ENCODE measurements at regions not wholly inside any gene's neighbourhood (a gene's known extent, or its start where the extent isn't known, plus 50 kb on each side); places are given as distances from the start of the nearest gene placed in this dataset.
A peak's percentile ranks its signal among the peaks of the same experiment; 100 is the strongest.
"Not testable (repeated sequence)": the region's sequence is repeated elsewhere in the genome, so short reads cannot be mapped to it uniquely, and the experiment has no call there.

DNA sequence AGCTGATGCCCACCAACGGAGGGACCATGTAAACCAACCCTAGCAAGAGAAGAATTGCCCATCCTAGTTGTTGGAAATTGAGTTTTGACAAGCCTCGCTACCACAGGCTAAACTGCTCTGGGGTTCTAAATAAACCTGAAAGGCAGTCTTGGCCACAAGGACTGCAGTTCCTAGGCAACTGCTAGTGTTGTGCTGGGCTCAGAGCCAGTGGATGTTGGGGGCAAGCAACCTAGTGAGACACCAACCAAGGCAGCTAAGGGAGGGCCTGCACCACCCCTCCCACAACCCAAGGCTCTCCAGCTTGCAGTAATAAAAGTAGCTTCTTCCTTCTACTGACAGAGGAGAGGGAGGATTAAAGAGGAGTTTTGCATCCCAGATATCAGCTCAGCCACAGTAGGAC is 102.4 kb upstream of the PKN2 start:
- peak in 1 of 14 donors; percentile 21 for DNase-seq

- no peak for DNase-seq
Measured at GRCh38 chr1:88593358-88593757, 90.7 kb upstream of the PKN2 start.

- DNase-seq: no peak
Measured at GRCh38 chr1:88595355-88596002, 88.6 kb upstream of the PKN2 start.

DNA sequence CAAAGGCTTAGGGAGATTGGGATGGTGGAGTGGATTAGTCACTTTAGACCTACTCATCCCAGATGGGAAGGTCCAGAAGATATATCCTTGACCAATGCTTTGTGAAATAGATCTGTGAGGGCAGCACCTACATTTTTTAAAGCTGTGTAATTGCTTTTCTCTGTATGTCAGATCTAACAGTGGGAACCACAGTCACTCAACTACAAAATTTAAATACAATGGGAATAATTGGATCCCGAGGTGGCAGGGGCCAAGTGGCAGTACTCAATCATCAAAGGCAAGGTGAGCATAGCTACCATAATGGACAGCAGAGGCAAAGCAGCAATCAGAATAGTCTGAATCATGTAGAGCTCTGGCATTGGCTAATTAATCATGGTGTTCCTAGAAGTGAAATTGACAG is 86.1 kb upstream of the PKN2 start:
- DNase-seq: not testable (repeated sequence)

GRCh38 chr1:88608139-88608943 is 75.7 kb upstream of the PKN2 start:
- DNase-seq: no peak

DNA sequence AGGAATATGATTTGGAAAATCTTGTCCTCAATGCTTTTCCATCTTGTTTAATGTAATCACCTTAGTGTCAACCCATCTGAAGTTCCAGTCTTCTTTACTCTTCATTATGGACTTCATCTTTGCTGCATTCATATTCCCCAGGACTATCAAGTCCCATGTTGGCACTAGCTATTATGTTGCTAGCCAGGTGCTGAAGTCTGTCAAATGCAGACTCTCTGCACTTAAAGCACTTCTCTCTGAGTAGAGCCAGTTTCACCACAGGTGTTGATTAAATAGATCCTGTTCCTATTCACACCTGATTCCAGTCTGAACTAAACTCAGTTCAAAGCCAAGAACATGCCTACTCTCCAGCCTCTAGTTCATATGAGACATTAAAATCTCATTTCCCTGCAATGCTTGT is 75.0 kb upstream of the PKN2 start:
- no peak for DNase-seq

- DNase-seq: no peak
Measured at GRCh38 chr1:88610687-88611086, 73.4 kb upstream of the PKN2 start.

DNA sequence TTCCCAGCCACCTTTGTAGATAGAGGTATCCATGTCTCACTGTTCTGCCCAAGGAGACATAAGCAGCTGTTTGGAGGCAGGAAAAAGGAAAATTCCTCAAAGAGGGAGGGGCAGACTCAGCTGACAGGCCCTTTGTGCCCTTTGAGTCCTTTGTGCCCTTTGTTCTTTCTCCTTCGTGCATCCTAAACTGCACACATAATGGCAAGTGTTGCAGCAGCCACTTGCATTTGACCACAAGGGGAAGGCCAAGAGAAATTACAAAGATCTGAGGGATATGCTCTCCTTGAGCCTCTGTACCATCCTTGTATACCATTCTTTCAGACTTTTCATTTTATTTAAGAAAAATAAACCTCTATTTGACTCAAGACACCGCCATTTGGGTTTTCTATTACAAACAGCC is 71.8 kb upstream of the PKN2 start:
- DNase-seq: no peak

- DNase-seq: no peak
Measured at GRCh38 chr1:88612773-88613172, 71.3 kb upstream of the PKN2 start.

DNA sequence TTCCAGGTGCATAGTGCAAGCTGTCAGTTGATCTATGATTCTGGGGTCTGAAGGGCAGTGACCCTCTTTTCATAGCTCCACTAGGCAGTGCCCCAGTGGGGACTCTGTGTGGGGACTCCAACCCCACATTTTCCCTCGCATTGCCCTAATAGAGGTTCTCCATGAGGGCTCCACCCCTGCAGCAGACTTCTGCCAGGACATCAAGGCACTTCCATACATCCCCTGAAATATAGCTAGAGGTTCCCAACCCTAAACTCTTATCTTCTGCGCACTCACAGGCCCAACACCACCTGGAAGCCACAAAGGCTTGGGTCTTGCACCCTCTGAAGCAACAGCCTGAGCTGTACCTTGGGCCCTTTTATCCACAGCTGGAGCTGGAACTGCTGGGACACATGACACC is 65.7 kb upstream of the PKN2 start:
- DNase-seq: no peak

DNA sequence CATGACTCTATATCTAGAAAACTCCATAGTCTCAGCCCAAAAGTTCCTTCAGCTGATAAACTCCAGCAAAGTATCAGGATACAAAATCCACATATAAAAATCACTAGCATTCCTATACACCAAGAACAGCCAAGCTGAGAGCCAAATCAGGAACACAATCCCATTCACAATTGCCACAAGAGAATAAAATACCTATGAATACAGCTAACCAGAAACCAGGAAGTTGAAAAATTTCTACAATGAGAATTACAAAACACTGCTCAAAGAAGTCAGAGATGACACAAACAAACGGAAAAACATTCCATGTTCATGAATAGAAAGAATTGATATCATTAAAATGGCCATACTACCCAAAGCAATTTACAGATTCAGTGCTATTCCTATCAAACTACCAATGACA is 61.0 kb upstream of the PKN2 start:
- DNase-seq: not testable (repeated sequence)
